ENCODE measurements at regions not wholly inside any gene's neighbourhood (a gene's known extent, or its start where the extent isn't known, plus 50 kb on each side); places are given as distances from the start of the nearest gene placed in this dataset.

DNA sequence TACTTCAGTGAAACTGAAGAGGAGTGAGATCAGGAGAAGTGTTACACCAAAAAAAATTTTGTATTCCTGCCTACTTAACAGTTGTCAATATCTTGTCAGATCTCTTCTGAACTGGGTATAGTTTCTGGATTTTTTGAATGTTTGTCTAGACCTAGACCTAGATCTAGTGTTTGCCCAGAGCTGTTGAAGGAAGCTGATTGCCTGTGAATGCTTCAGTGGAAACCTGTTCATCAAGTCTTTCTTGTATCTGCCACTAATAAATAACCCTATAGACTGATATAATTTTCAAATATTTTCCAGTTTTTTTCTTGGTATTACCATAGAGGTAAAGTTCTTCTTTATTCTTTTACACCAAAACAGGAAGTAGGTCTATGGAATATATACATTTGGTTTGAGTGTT, 781.5 kb upstream of the FBXO33 start:
- TF ChIP-seq, protein P1, sequence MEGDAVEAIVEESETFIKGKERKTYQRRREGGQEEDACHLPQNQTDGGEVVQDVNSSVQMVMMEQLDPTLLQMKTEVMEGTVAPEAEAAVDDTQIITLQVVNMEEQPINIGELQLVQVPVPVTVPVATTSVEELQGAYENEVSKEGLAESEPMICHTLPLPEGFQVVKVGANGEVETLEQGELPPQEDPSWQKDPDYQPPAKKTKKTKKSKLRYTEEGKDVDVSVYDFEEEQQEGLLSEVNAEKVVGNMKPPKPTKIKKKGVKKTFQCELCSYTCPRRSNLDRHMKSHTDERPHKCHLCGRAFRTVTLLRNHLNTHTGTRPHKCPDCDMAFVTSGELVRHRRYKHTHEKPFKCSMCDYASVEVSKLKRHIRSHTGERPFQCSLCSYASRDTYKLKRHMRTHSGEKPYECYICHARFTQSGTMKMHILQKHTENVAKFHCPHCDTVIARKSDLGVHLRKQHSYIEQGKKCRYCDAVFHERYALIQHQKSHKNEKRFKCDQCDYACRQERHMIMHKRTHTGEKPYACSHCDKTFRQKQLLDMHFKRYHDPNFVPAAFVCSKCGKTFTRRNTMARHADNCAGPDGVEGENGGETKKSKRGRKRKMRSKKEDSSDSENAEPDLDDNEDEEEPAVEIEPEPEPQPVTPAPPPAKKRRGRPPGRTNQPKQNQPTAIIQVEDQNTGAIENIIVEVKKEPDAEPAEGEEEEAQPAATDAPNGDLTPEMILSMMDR (conservative IDR thresholded peaks at IDR 0.05; ENCODE audit: low read depth, low read length): no peak
- TF ChIP-seq EZH2 (IDR thresholded peaks at IDR 0.05; ENCODE audit: low read length, unreplicated experiment) (no peak), EZH2phosphoT487 (IDR thresholded peaks at IDR 0.05; ENCODE audit: borderline replicate concordance, low read length) (no peak)
